Myocyte (in vitro differentiated cells): ENCODE measurements at regions not wholly inside any gene's neighbourhood (a gene's known extent, or its start where the extent isn't known, plus 50 kb on each side); places are given as distances from the start of the nearest gene placed in this dataset.

Experiments
- DNase-seq: peaks from one replicate; pipeline ENCODE4 v3.0.0-alpha.2; 2012; ENCODE audit warnings: low read depth

DNA sequence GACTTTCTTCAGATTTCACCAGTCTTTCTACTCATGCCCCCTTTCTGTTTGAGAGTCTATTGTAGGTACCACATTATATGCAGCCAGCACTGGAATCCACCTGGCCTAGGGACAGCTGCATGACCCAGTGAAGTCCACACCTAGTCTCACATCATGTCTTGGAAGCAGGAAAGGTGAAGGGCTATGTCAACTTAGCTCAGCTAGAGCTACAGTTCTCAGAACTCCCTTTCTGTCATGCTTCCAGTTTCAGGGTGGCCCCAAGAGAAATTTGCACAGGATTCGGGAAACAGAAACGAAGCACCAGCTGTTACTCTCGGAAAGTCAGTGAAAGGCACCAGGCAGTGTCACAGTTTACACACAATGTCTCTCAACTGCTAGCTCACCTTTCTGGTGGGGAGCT lies 51.6 kb upstream of the NLRP1 start:
- no peak for DNase-seq

DNA sequence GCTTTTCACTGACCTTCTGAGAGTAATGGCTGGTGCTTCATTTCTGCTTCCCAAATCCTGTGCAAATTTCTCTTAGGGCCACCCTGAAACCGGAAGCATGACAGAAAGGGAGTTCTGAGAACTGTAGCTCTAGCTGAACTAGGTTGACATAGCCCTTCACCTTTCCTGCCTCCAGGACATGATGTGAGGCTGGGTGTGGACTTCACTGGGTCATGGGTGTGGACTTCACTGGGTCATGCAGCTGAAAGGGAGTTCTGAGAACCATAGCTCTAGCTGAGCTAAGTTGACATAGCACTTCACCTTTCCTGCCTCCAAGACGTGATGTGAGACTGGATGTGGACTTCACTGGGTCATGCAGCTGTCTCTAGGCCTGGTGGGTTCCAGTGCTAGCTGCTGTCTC lies 54.3 kb upstream of the NLRP1 start:
- DNase-seq = no peak

DNA sequence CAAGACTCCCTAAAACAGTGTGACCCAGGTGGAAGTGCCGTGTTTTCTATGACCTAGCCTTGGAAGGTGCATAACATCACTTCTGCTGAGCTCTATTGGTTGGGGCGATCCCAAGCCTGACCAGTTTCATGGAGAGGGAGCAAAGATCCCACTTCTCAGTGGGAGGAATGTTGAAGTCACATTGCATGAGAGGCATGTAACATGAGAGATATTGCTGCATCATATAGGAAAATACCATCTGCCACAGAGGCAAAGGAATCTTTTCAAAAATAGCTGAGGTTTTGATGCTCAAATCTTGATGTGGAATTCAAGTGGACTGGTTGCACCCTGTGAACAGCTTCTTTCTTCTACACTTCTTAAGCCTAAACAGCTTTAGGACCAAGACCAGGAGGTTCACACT lies 56.4 kb upstream of the NLRP1 start:
- no peak for DNase-seq

DNA sequence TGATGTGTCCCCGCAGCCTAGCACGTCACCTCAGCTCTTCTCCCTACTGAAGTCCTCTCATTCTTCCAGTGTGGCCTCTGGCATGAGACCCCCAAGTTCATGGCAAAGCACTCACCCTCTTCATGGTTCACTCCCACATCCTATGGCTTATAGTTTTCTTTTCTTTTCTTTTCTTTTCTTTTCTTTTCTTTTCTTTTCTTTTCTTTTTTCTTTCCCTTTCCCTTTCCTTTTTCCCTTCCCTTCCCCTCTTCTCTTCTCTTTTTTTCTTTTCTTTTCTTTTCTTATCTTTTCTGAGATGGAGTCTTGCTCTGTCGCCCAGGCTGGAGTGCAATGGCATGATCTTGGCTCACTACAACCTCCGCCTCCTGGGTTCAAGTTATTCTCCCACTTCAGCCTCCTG lies 58.4 kb upstream of the NLRP1 start:
- DNase-seq = no peak

DNA sequence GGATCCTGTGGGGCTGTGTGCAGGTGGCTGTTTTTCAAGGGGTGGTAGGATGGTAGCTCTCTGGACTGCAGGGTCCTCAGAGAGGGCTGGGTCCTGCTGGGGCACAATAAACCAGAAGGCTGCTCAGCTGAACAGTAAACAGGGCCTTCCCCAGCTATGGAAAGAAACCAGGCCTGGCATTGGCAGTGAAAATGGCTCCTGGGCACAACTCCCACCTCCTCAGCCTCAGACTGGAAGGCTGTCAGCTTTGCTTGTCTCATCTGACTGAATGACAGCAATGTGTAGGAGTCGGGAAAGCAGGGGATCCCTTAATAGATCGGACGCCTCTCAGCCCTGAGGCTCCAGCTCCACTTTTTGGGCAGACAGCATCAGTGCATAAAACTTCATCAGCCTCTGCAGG lies 59.8 kb upstream of the NLRP1 start:
- no peak for DNase-seq

DNA sequence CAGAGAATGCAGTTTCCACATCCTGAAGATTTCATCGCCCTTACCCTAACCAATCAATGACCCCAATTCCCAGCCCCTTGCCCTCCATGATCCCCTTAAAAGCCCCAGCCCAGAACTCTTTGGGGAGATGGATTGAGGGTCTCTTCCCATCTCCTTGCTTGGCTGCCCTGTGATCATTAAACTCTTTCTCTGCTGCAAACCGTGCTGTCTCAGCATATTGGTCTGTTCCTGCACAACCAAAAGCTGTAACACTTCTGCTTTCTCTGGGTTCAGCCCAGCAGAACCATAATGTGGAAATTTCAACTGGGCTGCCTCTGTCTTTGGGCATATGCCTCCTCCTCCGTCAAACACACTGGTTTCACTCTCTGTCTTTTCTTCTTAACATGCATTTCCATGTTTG lies 67.0 kb upstream of the NLRP1 start:
- DNase-seq = no peak

DNA sequence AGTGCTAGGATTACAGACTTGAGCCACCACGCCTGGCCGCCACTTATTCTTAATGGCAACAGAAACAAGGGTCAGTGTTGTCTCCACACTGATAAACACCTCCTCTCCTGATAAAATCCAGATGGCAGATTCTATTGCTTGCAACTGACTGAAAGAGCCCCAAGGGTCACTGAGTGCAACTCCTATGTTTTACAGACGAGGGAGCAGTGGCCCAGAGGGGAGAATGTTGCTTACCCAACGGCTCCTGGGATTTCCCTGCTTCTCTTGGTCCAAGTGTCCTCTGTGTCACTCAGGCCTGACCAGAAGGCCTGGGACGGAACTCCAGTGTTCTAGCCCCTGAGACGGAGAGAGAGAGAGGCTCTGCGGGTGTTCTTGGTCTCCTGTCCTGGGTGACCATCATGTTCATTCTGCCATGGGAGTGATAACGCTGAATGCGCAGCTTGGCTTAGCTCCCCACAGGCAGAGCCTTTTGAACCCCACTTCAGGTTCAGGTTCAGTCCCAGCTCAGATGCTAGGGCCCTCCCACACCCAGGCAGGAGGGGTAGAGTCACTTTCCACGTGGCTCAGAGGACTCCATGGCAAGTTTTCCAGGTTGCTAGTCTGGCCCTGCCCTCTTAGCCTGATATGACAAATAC lies 77.3 kb upstream of the NLRP1 start:
- DNase-seq = no peak

DNA sequence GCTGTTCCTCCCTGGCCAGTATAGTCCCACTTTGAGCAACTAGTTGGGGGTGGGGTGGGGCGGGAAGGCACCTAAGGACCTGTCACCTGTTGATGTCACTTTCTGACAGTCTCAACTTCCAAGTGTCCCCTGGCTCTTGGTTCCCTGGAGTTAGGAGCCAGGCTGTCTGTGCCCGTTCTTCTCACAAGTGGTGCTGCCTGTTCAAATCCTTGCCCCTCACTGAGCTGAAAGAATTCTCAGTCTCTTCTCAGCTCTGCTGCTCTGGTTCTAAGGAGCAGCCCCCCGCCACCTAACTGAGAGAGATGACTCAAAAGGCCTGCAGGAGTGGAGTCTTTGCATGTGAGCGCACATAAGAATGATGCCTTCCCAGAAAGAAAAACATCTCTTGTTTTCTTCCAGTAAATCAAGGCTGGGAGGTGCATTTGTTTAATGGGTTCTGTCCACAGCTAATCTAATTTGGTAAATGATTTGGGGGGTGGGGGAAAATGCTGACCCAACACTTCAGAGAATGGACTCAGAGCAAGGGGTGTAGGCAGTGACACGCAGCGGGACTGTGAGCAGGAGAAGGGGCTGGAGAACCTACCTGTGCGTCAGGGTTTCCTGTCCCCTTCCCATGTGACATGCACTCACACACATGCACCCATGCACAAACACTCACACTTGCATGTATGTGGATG lies 78.2 kb upstream of the NLRP1 start:
- DNase-seq = no peak

DNA sequence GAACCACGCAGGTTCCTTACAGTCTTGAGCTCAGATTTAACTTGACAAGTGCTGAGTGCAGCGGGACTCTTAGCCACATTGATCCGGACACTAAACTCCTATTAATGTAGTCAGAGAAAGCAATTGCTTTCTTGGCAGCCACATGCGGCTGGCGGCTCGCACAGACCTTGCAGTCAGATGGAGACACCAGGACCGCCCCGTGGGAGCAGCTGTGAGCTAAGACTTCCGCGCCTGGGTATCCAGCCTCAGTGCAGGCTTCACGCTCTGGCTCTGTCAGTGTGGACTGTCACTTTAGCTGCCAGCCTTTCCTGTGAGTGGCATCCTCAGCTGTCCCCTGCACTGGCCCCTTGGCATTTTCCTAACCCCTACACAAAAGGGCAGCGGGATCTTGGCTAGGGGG lies 80.9 kb upstream of the NLRP1 start:
- DNase-seq = peak; percentile 78

DNA sequence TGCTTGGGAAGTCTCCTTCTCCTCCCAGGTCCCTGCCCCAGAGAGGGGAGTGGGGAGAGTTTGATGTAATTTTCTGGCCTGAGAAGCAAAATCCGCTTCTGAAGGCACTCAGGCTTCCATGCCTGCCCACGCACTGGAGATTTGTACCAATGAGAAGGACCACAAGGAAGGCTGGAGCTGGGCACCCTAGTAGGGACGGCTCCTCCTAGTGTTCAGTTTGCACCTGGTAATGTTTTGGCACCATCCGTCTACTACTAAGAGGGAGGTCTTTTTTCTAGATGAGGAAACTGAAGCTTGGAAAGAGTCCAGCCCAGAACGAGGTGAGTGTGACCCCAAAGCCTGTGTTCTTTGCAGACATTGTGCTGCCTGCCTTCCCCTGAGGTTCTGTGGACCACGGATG lies 83.6 kb upstream of the NLRP1 start:
- DNase-seq = no peak

DNA sequence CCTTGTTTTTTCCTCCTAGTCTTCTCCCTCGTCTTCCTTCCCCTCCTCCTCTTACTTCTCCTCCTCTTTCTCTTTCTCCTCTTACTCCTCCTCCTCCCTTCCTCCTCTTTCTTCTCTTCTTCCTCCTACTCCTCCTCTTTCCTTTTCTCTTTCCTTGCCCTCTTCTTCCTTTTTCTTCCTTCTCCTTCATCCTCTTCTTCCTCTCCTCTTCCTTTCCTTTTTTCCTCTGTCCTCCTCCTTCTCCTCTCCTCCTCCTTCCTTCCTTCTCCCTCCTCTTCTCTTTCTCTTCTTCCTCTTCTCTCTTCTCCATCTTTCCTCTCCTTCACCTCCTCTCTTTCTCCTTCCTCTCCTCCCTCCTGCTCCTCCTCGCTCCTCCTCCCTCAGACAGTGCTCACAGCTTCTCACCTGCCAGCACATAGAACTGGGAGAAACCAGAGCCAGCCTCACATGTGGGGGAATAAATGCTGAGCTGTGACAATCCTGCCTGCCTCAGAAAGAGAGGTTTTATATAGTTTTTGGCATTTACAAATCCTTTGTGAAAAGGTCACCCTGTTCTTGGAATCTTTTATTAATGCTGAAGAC lies 84.3 kb upstream of the NLRP1 start:
- DNase-seq = no peak

DNA sequence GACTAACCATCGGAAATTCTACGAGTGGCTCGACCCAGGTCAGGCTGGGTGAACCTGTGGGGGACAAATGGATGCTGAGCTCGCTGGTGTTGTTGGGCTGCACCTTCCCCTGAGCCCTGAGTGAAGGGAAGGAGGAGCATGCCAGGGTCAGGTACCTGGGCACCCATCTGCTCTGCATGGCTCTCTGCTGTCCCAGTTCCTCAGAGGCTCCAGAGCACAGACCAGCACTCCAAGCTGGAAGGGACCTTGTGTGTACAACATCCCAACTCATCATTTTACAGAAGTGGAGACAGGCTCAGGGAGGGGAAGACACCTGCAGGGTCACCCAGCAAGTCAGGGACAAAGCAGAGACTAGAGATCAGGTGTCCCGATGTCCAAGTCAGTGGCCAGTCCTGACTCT lies 84.9 kb upstream of the NLRP1 start:
- no peak for DNase-seq

DNA sequence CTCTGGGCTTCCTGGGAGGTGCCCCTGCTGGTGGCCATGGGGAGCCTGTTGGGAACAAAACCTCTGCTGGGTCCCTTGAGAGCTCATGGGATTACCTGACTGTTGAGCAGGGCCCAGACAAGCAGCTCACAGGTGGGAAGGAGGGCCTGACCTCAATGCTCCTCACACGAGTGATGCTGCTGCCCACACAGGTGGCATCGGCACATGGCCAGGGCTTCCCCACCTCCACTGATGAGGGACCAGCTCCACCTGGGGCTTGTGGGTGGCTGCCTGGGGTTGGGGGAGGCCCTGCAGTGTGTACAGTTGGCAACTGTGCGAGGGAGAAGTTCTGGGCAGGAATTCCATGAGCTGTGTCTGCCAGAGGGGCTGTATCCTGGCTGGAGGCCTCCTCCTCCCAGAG lies 87.8 kb upstream of the NLRP1 start:
- no peak for DNase-seq

DNA sequence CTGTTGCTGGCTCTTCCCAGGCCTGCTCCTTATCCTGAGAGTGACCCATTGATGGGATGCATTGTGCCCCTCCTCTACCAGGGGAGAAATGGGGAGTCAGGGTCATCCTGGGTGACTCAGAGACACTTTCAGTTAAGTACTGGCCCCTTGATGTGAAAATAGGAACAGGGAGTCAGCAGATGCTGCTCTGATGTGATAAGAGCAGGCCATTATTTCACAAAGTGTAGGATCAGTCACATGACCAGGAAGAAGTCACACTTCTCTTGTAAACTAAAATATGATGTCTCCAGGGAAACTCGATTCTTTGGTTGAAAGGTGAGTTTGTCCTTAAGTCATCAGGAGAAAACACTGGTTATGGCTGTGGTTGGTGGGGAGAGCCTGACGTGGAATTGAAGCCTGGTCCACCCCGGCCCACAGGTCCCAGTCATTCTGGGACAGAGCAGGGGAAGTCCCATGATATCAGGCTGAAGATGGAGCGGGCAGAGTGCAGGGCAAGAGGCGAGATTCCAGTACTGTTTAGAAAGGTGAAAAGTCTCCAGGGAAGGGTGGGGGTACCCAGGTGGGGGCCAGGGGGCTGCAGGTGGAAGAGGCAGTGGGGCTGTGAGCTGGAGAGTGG lies 88.6 kb upstream of the NLRP1 start:
- no peak for DNase-seq

DNA sequence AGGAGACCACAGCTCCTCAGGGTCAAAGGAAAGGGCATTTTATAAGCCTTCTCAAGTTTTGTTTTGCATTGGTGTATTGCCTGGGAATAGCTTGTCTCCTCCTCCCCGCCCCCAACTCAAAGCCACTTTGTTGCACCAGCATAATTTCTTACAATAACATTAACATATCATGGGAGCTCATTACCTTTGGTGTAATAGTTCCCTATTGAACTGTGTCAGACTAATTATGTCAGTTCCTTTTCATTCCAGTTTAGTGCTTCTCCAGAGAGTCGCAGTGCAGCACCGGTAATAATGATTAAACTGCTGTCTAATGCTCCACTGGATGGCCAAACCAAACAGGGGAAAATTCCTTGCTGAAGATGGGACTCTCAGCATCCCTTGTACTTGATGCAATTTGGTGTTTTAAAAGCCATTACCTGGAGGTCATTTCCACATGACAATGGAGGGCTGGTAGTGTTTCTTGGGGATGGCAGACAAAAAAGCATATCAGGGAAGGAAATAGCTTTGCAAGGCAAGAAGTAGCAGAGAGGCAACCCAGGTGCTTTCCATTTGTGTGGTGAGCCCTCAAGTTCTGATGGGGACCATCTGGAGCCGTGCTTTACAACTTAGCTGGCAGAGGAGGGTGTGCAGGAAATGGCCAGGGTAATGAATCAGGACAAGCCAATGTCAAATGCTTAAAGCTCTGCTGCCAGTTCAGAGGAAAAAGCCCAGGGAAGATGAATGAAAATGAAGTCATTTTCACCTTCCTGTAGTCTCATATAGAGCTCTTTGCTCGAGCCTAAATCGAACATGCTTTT lies 91.5 kb upstream of the NLRP1 start:
- no peak for DNase-seq

DNA sequence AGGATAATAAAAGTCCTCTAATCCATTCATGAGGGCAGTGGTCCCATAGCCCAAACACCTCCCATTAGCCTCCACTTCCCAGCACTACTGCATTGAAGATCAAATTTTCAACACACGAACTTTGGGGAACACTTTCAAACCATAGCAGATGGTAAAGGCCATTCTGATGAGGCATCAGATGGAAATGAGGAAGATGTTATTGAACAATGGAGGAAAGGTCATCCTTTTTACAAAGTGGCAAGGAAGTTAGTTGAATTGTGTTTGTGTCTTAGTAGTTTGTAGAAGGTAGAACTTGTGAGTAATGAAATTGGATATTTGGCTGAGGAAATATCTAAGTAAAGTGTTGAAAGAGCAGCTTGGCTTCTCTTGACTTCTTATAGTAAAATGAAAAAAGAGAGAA lies 93.3 kb upstream of the NLRP1 start:
- no peak for DNase-seq

DNA sequence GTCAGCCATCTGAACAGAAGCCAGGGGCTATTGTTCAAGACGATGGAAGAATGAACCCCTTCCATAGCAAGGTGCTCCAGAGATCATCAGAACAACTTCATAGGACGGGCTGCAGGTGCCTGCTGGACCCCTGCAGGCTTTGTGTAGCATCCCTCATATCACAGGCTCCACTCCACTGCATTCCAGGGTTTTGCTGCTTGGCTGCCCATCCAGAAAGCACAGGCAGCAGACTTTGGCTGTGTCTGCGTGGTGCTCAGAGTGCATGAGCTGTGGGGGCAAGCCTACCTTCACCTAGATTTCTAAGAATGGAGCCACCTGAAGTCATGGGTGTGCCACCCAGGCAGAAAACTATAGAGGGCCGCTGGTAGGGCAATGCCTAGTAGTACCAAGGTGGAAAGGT lies 93.9 kb upstream of the NLRP1 start:
- no peak for DNase-seq

DNA sequence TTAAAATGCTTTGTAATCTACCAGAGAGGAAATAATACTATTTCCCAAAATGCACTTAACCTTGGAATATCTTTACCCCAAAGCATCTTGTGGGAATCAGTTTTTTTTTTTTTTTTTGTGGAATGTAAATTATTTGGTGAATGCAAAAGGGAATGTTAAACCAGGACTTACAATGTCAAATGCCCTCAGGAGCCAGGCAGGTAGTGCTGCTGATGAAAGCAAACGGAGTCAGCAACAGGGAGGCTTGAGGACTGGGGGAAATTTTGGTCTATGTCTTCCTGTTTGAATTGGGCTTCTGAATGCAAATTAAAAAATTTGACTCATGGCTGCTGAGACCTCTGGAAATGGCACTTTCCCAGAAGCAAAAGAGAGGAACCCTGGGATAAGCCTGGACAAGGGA lies 96.5 kb upstream of the NLRP1 start:
- no peak for DNase-seq

DNA sequence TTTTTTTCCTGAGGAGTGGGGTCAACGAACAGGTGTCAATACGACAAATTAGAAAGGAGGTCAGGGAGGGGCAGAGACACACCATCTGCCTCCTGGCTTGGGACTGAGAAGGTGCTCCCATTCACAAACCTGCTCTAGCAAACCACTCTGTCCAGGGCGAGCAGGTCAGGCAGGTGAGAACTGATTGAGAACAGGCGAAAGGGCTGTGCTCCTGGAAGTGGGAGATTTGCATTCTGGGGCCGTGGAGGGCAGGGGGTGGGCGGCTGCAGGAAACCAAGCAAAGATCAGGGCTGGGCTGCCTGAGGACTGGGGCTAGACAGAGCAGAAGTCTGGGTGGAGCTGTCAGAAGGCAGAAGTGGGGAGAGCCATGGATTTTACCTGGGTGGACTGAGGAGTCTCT lies 98.9 kb upstream of the NLRP1 start:
- DNase-seq = no peak

DNA sequence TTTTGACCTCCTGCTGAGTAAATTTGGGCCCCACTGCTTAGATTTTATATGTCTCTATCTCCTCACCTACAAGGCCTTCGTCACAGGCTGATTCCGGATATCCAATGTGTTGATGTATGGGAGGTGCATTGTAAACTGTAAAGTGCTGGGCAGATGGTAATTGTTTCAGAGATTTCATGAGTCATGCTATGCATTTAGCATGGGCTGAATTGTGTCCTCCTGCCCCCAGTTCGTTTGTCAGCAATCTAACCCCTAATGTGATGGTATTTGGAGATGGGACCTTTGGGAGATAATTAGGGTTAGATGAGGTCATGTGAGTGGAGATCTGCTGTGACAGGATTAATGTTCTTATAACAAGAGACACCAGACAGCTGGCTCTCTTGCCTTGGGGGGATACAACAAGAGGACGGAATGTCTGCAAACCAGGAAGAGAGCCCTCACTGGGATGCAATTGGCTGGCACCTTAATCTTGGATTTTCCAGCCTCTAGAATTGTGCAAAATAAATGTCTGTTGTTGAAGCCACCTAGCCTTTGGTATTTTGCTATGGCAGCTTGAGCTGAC lies 101.8 kb upstream of the NLRP1 start:
- DNase-seq = no peak

DNA sequence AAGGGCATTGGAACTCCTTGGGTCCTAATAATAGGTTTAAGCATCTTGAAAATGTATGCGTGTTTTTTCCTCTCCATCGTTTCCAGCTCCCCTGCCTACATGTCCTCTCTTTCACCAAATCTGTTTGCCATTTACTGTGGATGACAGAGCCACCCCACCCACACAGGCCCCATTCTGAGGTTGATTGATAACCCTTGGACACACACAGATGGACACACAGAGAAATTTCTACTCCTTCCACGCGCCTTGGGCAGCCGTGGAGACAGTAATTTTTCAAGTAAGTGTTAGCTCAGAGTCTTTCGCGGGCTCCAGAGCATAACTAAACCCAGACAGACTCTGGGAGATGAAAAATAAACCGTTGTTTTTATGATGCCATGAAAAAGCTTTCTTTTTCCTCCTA lies 103.3 kb upstream of the NLRP1 start:
- no peak for DNase-seq

DNA sequence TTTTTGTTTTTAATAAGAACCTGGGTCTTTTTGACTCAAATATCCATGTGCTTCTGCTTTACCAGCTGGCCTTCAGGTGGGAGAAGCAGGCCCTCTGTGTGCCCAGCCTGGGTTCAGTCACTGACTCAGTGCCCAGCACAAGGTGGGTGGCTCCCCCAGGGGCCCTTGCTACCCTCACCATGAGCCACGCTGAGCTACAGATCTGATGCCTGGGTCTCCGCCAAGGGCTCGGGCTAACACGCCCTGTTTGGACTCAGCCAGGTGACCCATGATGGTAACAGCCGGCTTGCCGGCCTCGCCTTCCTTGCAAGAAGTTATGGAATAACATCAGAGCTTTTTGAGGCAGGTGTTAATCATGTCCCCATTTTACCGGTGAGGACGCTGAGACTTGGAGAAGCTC lies 109.5 kb upstream of the NLRP1 start:
- DNase-seq = no peak
